ENCODE measurements at regions not wholly inside any gene's neighbourhood (a gene's known extent, or its start where the extent isn't known, plus 50 kb on each side); places are given as distances from the start of the nearest gene placed in this dataset.

DNA sequence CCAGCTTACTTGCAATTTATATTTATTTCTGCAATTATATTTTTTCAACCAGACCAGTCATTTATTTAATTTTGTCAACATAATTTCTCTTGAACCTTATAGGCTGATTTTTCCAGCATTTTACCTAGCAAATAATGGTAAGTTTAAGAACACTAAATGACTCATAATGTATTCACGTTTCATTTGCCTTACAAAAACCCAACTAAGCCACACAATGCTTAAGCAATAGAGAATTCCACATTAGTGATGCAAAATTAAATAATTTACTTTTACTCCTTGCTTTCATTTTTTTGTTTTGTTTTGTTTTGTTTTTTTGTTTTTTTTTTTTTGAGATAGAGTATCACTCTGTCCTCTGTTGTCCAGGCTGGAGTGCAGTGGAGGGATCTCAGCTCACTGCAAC lies 110.4 kb upstream of the VRK2 start (continued):
- TF ChIP-seq ZNF891 (CRISPR knock-in tag; IDR thresholded peaks at IDR 0.05) = no peak
- TF ChIP-seq DNMT3B (CRISPR knock-in tag; conservative IDR thresholded peaks at IDR 0.05) = no peak
- TF ChIP-seq FOXK1 (CRISPR knock-in tag; IDR thresholded peaks at IDR 0.05; ENCODE audit: borderline replicate concordance, low read depth) = no peak
- no peak for TF ChIP-seq ZNF124 (CRISPR knock-in tag; IDR thresholded peaks at IDR 0.05)
- TF ChIP-seq GTF2F1 (IDR thresholded peaks at IDR 0.05; ENCODE audit: low read length) = no peak
- TF ChIP-seq, protein P1, sequence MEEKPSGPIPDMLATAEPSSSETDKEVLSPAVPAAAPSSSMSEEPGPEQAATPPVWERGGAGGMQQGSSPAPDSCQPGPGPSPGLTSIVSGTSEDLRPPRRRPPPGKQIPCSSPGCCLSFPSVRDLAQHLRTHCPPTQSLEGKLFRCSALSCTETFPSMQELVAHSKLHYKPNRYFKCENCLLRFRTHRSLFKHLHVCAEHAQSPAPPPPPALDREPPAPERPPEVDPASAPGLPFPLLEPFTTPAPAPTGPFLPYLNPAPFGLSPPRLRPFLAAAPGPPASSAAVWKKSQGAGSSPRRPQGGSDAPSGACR (CRISPR knock-in tag; IDR thresholded peaks at IDR 0.05) = no peak
- no peak for TF ChIP-seq PCBP1 (IDR thresholded peaks at IDR 0.05; ENCODE audit: borderline replicate concordance, low read depth, low read length)
- TF ChIP-seq ZNF574 (CRISPR knock-in tag; IDR thresholded peaks at IDR 0.05) = no peak
- TF ChIP-seq HNRNPH1 (optimal IDR thresholded peaks at IDR 0.05; ENCODE audit: low read depth, low read length) = no peak
- no peak for TF ChIP-seq ZNF557 (CRISPR knock-in tag; IDR thresholded peaks at IDR 0.05)
- TF ChIP-seq MYC (CRISPR knock-in tag; IDR thresholded peaks at IDR 0.05; ENCODE audit: borderline replicate concordance) = no peak
- no peak for TF ChIP-seq RXRA (CRISPR knock-in tag; IDR thresholded peaks at IDR 0.05)
- no peak for TF ChIP-seq NR2F1 (CRISPR knock-in tag; IDR thresholded peaks at IDR 0.05)
- TF ChIP-seq, protein P2, sequence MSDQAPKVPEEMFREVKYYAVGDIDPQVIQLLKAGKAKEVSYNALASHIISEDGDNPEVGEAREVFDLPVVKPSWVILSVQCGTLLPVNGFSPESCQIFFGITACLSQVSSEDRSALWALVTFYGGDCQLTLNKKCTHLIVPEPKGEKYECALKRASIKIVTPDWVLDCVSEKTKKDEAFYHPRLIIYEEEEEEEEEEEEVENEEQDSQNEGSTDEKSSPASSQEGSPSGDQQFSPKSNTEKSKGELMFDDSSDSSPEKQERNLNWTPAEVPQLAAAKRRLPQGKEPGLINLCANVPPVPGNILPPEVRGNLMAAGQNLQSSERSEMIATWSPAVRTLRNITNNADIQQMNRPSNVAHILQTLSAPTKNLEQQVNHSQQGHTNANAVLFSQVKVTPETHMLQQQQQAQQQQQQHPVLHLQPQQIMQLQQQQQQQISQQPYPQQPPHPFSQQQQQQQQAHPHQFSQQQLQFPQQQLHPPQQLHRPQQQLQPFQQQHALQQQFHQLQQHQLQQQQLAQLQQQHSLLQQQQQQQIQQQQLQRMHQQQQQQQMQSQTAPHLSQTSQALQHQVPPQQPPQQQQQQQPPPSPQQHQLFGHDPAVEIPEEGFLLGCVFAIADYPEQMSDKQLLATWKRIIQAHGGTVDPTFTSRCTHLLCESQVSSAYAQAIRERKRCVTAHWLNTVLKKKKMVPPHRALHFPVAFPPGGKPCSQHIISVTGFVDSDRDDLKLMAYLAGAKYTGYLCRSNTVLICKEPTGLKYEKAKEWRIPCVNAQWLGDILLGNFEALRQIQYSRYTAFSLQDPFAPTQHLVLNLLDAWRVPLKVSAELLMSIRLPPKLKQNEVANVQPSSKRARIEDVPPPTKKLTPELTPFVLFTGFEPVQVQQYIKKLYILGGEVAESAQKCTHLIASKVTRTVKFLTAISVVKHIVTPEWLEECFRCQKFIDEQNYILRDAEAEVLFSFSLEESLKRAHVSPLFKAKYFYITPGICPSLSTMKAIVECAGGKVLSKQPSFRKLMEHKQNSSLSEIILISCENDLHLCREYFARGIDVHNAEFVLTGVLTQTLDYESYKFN (CRISPR knock-in tag; conservative IDR thresholded peaks at IDR 0.05) = no peak
- TF ChIP-seq ZNF740 (CRISPR knock-in tag; IDR thresholded peaks at IDR 0.05) = no peak
